ENCODE measurements at regions not wholly inside any gene's neighbourhood (a gene's known extent, or its start where the extent isn't known, plus 50 kb on each side); places are given as distances from the start of the nearest gene placed in this dataset.

DNA sequence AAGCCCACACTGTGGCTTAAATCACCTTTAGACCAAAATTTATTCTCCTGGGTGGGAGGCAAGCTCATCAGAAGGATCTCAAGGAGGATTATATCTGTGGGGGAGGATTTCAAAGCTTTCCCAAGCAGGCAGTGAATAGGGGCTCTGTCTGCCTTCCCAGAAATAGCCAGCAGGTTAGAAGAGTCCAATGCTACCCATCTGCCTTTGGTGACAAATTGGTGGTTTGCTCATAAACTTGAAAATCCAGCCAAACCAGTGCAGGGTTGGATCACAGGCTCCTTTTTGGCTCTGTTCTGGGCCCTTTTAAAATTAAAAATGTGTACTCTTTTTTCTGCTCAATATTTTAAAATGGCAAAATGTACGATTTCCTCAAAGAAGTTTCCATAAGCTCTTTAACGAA is 118.9 kb upstream of the ZC3H11B start:
- TF ChIP-seq, protein P1, sequence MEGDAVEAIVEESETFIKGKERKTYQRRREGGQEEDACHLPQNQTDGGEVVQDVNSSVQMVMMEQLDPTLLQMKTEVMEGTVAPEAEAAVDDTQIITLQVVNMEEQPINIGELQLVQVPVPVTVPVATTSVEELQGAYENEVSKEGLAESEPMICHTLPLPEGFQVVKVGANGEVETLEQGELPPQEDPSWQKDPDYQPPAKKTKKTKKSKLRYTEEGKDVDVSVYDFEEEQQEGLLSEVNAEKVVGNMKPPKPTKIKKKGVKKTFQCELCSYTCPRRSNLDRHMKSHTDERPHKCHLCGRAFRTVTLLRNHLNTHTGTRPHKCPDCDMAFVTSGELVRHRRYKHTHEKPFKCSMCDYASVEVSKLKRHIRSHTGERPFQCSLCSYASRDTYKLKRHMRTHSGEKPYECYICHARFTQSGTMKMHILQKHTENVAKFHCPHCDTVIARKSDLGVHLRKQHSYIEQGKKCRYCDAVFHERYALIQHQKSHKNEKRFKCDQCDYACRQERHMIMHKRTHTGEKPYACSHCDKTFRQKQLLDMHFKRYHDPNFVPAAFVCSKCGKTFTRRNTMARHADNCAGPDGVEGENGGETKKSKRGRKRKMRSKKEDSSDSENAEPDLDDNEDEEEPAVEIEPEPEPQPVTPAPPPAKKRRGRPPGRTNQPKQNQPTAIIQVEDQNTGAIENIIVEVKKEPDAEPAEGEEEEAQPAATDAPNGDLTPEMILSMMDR (IDR thresholded peaks at IDR 0.05), result no peak
- no peak for TF ChIP-seq POLR2A (IDR thresholded peaks at IDR 0.05)
